ENCODE measurements at regions not wholly inside any gene's neighbourhood (a gene's known extent, or its start where the extent isn't known, plus 50 kb on each side); places are given as distances from the start of the nearest gene placed in this dataset.

DNA sequence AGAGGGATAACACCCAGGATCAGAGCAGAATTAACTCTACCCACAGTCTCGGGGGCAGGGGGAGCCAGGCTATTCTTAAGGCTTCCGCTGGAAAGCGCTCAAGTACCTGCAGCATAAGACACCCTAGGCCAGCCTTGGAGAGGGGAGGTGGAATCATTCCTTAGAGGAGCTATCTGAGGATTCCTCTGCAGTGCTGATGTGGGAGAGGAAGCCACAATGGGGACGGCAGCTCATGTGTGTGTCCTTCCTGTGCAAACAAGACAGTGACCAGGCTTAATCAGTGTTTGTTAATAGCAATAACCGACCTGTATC lies 382.2 kb upstream of the CADM1 start:
- TF ChIP-seq POLR2A (IDR thresholded peaks at IDR 0.05) (no peak), POLR2AphosphoS5 (IDR thresholded peaks at IDR 0.05) (no peak)
- TF ChIP-seq, protein P1, sequence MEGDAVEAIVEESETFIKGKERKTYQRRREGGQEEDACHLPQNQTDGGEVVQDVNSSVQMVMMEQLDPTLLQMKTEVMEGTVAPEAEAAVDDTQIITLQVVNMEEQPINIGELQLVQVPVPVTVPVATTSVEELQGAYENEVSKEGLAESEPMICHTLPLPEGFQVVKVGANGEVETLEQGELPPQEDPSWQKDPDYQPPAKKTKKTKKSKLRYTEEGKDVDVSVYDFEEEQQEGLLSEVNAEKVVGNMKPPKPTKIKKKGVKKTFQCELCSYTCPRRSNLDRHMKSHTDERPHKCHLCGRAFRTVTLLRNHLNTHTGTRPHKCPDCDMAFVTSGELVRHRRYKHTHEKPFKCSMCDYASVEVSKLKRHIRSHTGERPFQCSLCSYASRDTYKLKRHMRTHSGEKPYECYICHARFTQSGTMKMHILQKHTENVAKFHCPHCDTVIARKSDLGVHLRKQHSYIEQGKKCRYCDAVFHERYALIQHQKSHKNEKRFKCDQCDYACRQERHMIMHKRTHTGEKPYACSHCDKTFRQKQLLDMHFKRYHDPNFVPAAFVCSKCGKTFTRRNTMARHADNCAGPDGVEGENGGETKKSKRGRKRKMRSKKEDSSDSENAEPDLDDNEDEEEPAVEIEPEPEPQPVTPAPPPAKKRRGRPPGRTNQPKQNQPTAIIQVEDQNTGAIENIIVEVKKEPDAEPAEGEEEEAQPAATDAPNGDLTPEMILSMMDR (IDR thresholded peaks at IDR 0.05), result no peak
- H3K4me3 ChIP-seq, result no peak overlapping the region

DNA sequence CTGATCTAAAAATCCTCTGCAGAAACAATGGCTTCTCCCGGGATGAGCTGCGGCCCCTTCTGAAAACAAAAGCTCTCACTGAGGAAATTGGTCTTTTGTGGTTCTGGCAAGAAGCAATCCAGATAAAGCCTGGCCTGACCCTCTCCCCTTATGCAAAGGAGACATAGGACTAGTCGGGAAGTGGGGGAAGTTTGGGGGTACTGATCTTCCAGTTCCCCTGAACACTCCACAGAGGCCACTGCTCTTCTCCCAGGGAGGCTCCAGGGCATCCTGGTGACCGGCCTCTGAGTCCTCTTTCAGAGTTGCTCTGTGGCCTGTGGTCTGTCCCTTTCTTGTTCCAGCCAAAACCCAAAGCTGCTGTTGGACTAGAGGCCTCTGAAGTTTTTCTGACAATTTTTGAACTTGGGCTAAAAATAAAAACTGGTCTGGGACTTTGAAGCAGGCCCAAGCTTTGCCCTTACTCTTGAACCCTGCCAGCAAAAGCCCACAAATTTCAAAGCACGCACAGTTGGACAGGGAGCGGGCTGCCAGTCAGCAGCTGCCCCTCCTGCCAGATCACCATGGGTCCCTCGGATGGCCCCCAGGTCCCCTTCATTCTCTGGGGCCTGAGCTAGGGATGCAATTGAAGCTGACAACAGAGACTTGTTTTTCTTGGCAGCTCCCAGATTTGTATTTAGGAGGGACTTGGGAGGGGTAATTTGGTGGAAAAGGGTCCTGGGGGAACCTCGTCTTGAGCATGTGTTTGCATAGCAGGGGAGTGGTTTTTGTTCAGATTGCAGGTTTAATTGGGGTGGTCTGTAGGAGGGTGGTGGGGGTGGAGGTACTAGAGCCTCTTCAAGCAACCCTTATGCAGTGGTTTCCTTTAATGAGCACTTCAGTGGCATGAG lies 381.6 kb upstream of the CADM1 start:
- TF ChIP-seq, protein P1 (IDR thresholded peaks at IDR 0.05), result no peak
- TF ChIP-seq EP300 (IDR thresholded peaks at IDR 0.05) (no peak), POLR2AphosphoS5 (IDR thresholded peaks at IDR 0.05) (no peak), POLR2A (IDR thresholded peaks at IDR 0.05) (no peak)
- no peaks in the 10 kb centered on the region for H3K36me3 ChIP-seq
- no peak overlapping the region for H3K27ac ChIP-seq
- peak in 1 of 2 donors; percentile 46 for ATAC-seq (ENCODE audit: low FRiP score in 2 of 2)
- DNase-seq, result no peak
- no peaks in the 10 kb centered on the region for H3K27me3 ChIP-seq
- peaks cover 0 to 3% (median 0%) of the 10 kb centered on the region in 4 donors for H3K9me3 ChIP-seq
- H3K4me1 ChIP-seq, result peaks cover 0 to 4% (median 3%) of the 10 kb centered on the region in 4 donors
- WGBS, 2 donors, result 59 to 76% methylated on average over 6 to 8 of the region's 8 CpGs
- no peak overlapping the region for H3K4me3 ChIP-seq

More for the DNA sequence above, 382.2 kb upstream of the CADM1 start:
- no peak for DNase-seq
- Histone ChIP-seq H3K4me1 (peaks cover 0 to 4% (median 3%) of the 10 kb centered on the region in 4 donors), H3K27me3 (no peaks in the 10 kb centered on the region), H3K9me3 (peaks cover 0 to 3% (median 0%) of the 10 kb centered on the region in 4 donors), H3K36me3 (no peaks in the 10 kb centered on the region), H3K27ac (no peak overlapping the region)
- no peak for ATAC-seq (ENCODE audit: low FRiP score in 2 of 2)
- WGBS, 2 donors, result 50 to 70% methylated on average over 4 to 5 of the region's 5 CpGs

DNA sequence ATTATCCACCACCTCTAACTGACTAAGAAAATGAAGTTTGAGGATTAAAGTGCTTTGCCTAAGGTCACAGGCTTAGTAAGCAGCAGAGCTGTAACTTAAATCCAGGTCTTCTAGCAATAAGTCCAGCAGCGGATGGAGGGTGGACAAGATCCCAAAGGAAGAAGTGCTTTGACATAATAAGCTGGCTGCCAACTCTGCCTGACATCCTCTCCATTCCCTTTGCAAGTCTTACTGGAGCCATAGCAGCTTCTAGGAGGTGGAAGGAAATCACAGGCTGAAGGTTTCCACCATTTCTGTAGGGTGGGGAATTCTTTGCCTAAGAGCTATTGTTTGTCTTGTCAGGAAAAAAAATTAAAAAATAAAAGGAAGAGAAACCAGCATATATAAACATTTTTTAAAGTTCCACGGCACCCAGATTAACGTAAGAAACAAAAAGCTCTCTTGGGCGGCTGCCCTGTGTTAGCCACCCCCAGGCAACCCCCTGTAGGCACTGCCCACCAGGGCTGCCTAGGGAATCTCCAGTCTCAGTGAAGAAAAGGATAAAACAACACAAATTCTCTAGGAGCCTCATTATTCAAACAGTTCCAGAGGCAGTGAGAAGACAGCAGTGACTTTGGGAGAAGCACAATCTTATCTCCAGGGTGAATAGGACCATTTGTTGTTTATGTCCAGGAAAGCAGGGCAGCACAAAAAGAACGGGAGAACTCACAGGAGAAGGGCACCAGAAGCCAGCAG lies 380.8 kb upstream of the CADM1 start:
- H3K9me3 ChIP-seq, result peaks cover 0 to 3% (median 0%) of the 10 kb centered on the region in 4 donors
- no peak overlapping the region for H3K27ac ChIP-seq
- DNase-seq (no peak), ATAC-seq (ENCODE audit: low FRiP score in 2 of 2) (no peak)
- no peaks in the 10 kb centered on the region for H3K36me3 ChIP-seq
- WGBS, 2 donors, result 39 to 66% methylated on average over 5 of the region's 5 CpGs
- no peak overlapping the region for H3K4me3 ChIP-seq
- no peaks in the 10 kb centered on the region for H3K27me3 ChIP-seq
- H3K4me1 ChIP-seq, result peaks cover 0 to 4% (median 3%) of the 10 kb centered on the region in 4 donors
- TF ChIP-seq POLR2A (IDR thresholded peaks at IDR 0.05) (no peak), EP300 (IDR thresholded peaks at IDR 0.05) (no peak), POLR2AphosphoS5 (IDR thresholded peaks at IDR 0.05) (no peak)
- TF ChIP-seq, protein P1 (IDR thresholded peaks at IDR 0.05), result no peak

DNA sequence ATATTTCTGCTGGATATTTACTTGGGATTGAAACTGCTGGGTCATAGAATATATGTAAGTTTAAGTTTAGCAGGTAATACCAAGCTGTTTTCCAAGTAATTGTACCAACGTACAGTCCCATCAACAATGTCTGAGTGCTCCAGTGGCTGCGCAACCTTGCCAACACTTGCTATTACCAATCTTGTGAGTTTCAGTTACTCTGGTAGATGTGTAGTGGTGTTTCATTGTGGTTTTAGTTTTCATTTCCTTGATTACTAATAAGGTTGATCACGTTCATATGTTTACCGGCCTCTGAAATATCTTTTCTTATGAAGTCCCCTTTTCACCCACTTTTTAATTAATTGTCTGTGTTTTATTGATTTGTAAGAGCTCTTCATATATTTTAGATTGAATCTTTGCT lies 370.6 kb upstream of the CADM1 start:
- Histone ChIP-seq H3K27ac (no peak overlapping the region), H3K4me3 (no peak overlapping the region), H3K27me3 (no peaks in the 10 kb centered on the region), H3K36me3 (no peaks in the 10 kb centered on the region), H3K9me3 (no peaks in the 10 kb centered on the region), H3K4me1 (peaks cover 0 to 9% (median 4%) of the 10 kb centered on the region in 4 donors)
- 82 to 85% methylated on average over 4 of the region's 4 CpGs for WGBS, 2 donors
- DNase-seq, result no peak
- TF ChIP-seq EP300 (IDR thresholded peaks at IDR 0.05) (no peak), POLR2AphosphoS5 (IDR thresholded peaks at IDR 0.05) (no peak), POLR2A (IDR thresholded peaks at IDR 0.05) (no peak)
- TF ChIP-seq, protein P1 (IDR thresholded peaks at IDR 0.05), result no peak
- no peak for ATAC-seq (ENCODE audit: low FRiP score in 2 of 2)
